ENCODE measurements at regions not wholly inside any gene's neighbourhood (a gene's known extent, or its start where the extent isn't known, plus 50 kb on each side); places are given as distances from the start of the nearest gene placed in this dataset.

- Mint-ChIP-seq H3K4me3 (peak overlapping the region; percentile 60), H3K36me3 (ENCODE audit: low read depth) (no peaks in the 10 kb centered on the region)
These were observed 117.9 kb upstream of the SGK1 start for GRCh38 chr6:134435814-134436280.

GRCh38 chr6:134434019-134434942, 116.4 kb upstream of the SGK1 start:
- no peak overlapping the region for H3K27ac Mint-ChIP-seq
- DNase-seq: peak; percentile 15
- intact Hi-C loops (cut with micrococcal nuclease): no loop called here

More at GRCh38 chr6:134435814-134436280, 117.9 kb upstream of the SGK1 start:
- DNase-seq (no peak), ATAC-seq (no peak)
- peaks cover 29% of the 10 kb centered on the region for H3K4me1 Mint-ChIP-seq (ENCODE audit: low read depth)
- ChIA-PET POLR2A (interaction anchor here (1.1 kb wide), 1 partner anchor 226 kb away, joined by 3 read pairs; no protein-coding TSS in a partner anchor), CTCF (interaction anchor here (1.2 to 3.2 kb wide), 4 partner anchors 188 to 312 kb away, joined by 3 to 19 read pairs (median 5); no protein-coding TSS in a partner anchor)
- no peaks in the 10 kb centered on the region for H3K27me3 Mint-ChIP-seq
- peak overlapping the region; percentile 88 for H3K27ac Mint-ChIP-seq
- intact Hi-C loops (cut with micrococcal nuclease): loop anchor here (2.0 to 5.0 kb wide), 2 partner anchors 189 to 261 kb away; no protein-coding TSS in a partner anchor
- no peaks in the 10 kb centered on the region for H3K9me3 Mint-ChIP-seq
- no peak for TF ChIP-seq CTCF (IDR thresholded peaks at IDR 0.05)

GRCh38 chr6:134432036-134432435, 114.1 kb upstream of the SGK1 start:
- Mint-ChIP-seq H3K4me1 (ENCODE audit: low read depth) (peaks cover 17% of the 10 kb centered on the region), H3K9me3 (no peaks in the 10 kb centered on the region), H3K36me3 (ENCODE audit: low read depth) (no peaks in the 10 kb centered on the region), H3K27ac (no peak overlapping the region), H3K4me3 (no peak overlapping the region), H3K27me3 (no peaks in the 10 kb centered on the region)
- no peak for ATAC-seq
- intact Hi-C loops (cut with micrococcal nuclease): no loop called here
- ChIA-PET CTCF (no interaction called here), POLR2A (no interaction called here)
- TF ChIP-seq CTCF (IDR thresholded peaks at IDR 0.05): no peak
- DNase-seq: no peak

More at GRCh38 chr6:134434019-134434942, 116.4 kb upstream of the SGK1 start:
- no peaks in the 10 kb centered on the region for H3K36me3 Mint-ChIP-seq (ENCODE audit: low read depth)
- H3K4me1 Mint-ChIP-seq (ENCODE audit: low read depth): peaks cover 29% of the 10 kb centered on the region
- no peak overlapping the region for H3K4me3 Mint-ChIP-seq
- no peak for ATAC-seq
- H3K9me3 Mint-ChIP-seq: no peaks in the 10 kb centered on the region
- ChIA-PET CTCF (no interaction called here), POLR2A (interaction anchor here (0.6 kb wide), 1 partner anchor 19 kb away, joined by 3 read pairs; no protein-coding TSS in a partner anchor)
- TF ChIP-seq CTCF (IDR thresholded peaks at IDR 0.05): no peak
- no peaks in the 10 kb centered on the region for H3K27me3 Mint-ChIP-seq

GRCh38 chr6:134431421-134431859, 113.5 kb upstream of the SGK1 start:
- Mint-ChIP-seq H3K4me3 (no peak overlapping the region), H3K36me3 (ENCODE audit: low read depth) (no peaks in the 10 kb centered on the region), H3K4me1 (ENCODE audit: low read depth) (peaks cover 11% of the 10 kb centered on the region), H3K9me3 (no peaks in the 10 kb centered on the region), H3K27ac (no peak overlapping the region), H3K27me3 (no peaks in the 10 kb centered on the region)
- DNase-seq (no peak), ATAC-seq (no peak)
- TF ChIP-seq CTCF (IDR thresholded peaks at IDR 0.05): no peak
- ChIA-PET POLR2A (no interaction called here), CTCF (interaction anchor here (2.2 kb wide), 1 partner anchor 210 kb away, joined by 7 read pairs; no protein-coding TSS in a partner anchor)
- intact Hi-C loops (cut with micrococcal nuclease): no loop called here
